Fibroblast of pulmonary artery (primary cell): ENCODE measurements at regions not wholly inside any gene's neighbourhood (a gene's known extent, or its start where the extent isn't known, plus 50 kb on each side); places are given as distances from the start of the nearest gene placed in this dataset.

Experiments
- DNase-seq: peaks from one replicate; pipeline ENCODE4 v3.0.0-alpha.2; 2010; ENCODE audit warnings: low read depth
- H3K4me3 ChIP-seq: replicated peaks from 2 replicates; pipeline ENCODE4 v1.5.1; 2011; ENCODE audit warnings: low read depth, mild to moderate bottlenecking, control low read depth, low read length, moderate library complexity
- CTCF ChIP-seq: IDR thresholded peaks from 2 replicates; pipeline ENCODE4 v1.5.1; 2011; ENCODE audit warnings: mild to moderate bottlenecking, control low read depth, low read length, inconsistent platforms; ENCODE audit errors: missing control alignments

- no peak for TF ChIP-seq CTCF
- no peak for DNase-seq
- no peak overlapping the region for H3K4me3 ChIP-seq
These were observed 114.6 kb downstream of the LCA5 start for GRCh38 chr6:79422666-79423065.

GRCh38 chr6:79421707-79422484 lies 115.3 kb downstream of the LCA5 start:
- H3K4me3 ChIP-seq, result peak overlapping the region; percentile 9
- no peak for TF ChIP-seq CTCF

GRCh38 chr6:79421001-79421411 lies 116.2 kb downstream of the LCA5 start:
- peak; percentile 81 for DNase-seq
- no peak overlapping the region for H3K4me3 ChIP-seq
- TF ChIP-seq CTCF, result no peak

More at GRCh38 chr6:79421707-79422484, 115.3 kb downstream of the LCA5 start:
- peak; percentile 98 for DNase-seq

GRCh38 chr6:79420054-79420453 lies 117.2 kb downstream of the LCA5 start:
- no peak for DNase-seq
- H3K4me3 ChIP-seq, result no peak overlapping the region
- no peak for TF ChIP-seq CTCF

GRCh38 chr6:79416931-79417330 lies 120.3 kb downstream of the LCA5 start:
- TF ChIP-seq CTCF, result no peak
- no peak overlapping the region for H3K4me3 ChIP-seq
- no peak for DNase-seq

- no peak overlapping the region for H3K4me3 ChIP-seq
- no peak for TF ChIP-seq CTCF
- DNase-seq, result peak; percentile 85
These were observed 123.6 kb downstream of the LCA5 start for GRCh38 chr6:79413562-79414002.

- no peak for TF ChIP-seq CTCF
- H3K4me3 ChIP-seq, result no peak overlapping the region
- no peak for DNase-seq
These were observed 126.4 kb downstream of the LCA5 start for GRCh38 chr6:79410806-79411205.
